ENCODE measurements at regions not wholly inside any gene's neighbourhood (a gene's known extent, or its start where the extent isn't known, plus 50 kb on each side); places are given as distances from the start of the nearest gene placed in this dataset.

GRCh38 chr2:209236377-209236776 is 187.5 kb upstream of the MAP2 start:
- H3K27me3 Mint-ChIP-seq (ENCODE audit: insufficient read depth, low read depth, poor library complexity): no peaks in the 10 kb centered on the region
- Histone ChIP-seq H3K4me2 (no peak overlapping the region), H3K4me1 (ENCODE audit: insufficient read depth) (peaks cover 6% of the 10 kb centered on the region; the same call in 1 of the 2 replicates), H3K9me2 (ENCODE audit: insufficient read depth) (no peaks in the 10 kb centered on the region), H2AFZ (no peak overlapping the region), H4K20me1 (replicated peaks; ENCODE audit: insufficient read depth) (no peaks in the 10 kb centered on the region), H3K4me3 (no peak overlapping the region), H3F3A (replicated peaks; ENCODE audit: low read depth) (no peaks in the 10 kb centered on the region), H3K79me2 (replicated peaks; ENCODE audit: insufficient read depth) (no peaks in the 10 kb centered on the region), H3K36me3 (ENCODE audit: insufficient read depth) (no peaks in the 10 kb centered on the region), H3K27me3 (ENCODE audit: insufficient read depth) (no peaks in the 10 kb centered on the region), H3K27ac (ENCODE audit: low read depth) (no peak overlapping the region)
- ATAC-seq (peak; percentile 93), DNase-seq (ENCODE audit: low spot score) (peak; percentile 70)
- H3K36me3 Mint-ChIP-seq (ENCODE audit: low read depth): peaks cover 8% of the 10 kb centered on the region
- peaks cover 10% of the 10 kb centered on the region for H3K9me3 Mint-ChIP-seq
- H3K27ac Mint-ChIP-seq: no peak overlapping the region
- H3K4me3 Mint-ChIP-seq: no peak overlapping the region
- H3K4me1 Mint-ChIP-seq: peaks cover 15% of the 10 kb centered on the region
- TF ChIP-seq, protein P1, sequence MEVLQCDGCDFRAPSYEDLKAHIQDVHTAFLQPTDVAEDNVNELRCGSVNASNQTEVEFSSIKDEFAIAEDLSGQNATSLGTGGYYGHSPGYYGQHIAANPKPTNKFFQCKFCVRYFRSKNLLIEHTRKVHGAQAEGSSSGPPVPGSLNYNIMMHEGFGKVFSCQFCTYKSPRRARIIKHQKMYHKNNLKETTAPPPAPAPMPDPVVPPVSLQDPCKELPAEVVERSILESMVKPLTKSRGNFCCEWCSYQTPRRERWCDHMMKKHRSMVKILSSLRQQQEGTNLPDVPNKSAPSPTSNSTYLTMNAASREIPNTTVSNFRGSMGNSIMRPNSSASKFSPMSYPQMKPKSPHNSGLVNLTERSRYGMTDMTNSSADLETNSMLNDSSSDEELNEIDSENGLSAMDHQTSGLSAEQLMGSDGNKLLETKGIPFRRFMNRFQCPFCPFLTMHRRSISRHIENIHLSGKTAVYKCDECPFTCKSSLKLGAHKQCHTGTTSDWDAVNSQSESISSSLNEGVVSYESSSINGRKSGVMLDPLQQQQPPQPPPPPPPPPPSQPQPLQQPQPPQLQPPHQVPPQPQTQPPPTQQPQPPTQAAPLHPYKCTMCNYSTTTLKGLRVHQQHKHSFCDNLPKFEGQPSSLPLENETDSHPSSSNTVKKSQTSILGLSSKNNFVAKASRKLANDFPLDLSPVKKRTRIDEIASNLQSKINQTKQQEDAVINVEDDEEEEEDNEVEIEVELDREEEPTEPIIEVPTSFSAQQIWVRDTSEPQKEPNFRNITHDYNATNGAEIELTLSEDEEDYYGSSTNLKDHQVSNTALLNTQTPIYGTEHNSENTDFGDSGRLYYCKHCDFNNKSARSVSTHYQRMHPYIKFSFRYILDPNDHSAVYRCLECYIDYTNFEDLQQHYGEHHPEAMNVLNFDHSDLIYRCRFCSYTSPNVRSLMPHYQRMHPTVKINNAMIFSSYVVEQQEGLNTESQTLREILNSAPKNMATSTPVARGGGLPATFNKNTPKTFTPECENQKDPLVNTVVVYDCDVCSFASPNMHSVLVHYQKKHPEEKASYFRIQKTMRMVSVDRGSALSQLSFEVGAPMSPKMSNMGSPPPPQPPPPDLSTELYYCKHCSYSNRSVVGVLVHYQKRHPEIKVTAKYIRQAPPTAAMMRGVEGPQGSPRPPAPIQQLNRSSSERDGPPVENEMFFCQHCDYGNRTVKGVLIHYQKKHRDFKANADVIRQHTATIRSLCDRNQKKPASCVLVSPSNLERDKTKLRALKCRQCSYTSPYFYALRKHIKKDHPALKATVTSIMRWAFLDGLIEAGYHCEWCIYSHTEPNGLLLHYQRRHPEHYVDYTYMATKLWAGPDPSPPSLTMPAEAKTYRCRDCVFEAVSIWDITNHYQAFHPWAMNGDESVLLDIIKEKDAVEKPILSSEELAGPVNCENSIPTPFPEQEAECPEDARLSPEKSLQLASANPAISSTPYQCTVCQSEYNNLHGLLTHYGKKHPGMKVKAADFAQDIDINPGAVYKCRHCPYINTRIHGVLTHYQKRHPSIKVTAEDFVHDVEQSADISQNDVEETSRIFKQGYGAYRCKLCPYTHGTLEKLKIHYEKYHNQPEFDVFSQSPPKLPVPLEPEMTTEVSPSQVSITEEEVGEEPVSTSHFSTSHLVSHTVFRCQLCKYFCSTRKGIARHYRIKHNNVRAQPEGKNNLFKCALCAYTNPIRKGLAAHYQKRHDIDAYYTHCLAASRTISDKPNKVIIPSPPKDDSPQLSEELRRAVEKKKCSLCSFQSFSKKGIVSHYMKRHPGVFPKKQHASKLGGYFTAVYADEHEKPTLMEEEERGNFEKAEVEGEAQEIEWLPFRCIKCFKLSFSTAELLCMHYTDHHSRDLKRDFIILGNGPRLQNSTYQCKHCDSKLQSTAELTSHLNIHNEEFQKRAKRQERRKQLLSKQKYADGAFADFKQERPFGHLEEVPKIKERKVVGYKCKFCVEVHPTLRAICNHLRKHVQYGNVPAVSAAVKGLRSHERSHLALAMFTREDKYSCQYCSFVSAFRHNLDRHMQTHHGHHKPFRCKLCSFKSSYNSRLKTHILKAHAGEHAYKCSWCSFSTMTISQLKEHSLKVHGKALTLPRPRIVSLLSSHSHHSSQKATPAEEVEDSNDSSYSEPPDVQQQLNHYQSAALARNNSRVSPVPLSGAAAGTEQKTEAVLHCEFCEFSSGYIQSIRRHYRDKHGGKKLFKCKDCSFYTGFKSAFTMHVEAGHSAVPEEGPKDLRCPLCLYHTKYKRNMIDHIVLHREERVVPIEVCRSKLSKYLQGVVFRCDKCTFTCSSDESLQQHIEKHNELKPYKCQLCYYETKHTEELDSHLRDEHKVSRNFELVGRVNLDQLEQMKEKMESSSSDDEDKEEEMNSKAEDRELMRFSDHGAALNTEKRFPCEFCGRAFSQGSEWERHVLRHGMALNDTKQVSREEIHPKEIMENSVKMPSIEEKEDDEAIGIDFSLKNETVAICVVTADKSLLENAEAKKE (CRISPR knock-in tag; IDR thresholded peaks at IDR 0.05): peak; percentile 85
- TF ChIP-seq, protein P2, sequence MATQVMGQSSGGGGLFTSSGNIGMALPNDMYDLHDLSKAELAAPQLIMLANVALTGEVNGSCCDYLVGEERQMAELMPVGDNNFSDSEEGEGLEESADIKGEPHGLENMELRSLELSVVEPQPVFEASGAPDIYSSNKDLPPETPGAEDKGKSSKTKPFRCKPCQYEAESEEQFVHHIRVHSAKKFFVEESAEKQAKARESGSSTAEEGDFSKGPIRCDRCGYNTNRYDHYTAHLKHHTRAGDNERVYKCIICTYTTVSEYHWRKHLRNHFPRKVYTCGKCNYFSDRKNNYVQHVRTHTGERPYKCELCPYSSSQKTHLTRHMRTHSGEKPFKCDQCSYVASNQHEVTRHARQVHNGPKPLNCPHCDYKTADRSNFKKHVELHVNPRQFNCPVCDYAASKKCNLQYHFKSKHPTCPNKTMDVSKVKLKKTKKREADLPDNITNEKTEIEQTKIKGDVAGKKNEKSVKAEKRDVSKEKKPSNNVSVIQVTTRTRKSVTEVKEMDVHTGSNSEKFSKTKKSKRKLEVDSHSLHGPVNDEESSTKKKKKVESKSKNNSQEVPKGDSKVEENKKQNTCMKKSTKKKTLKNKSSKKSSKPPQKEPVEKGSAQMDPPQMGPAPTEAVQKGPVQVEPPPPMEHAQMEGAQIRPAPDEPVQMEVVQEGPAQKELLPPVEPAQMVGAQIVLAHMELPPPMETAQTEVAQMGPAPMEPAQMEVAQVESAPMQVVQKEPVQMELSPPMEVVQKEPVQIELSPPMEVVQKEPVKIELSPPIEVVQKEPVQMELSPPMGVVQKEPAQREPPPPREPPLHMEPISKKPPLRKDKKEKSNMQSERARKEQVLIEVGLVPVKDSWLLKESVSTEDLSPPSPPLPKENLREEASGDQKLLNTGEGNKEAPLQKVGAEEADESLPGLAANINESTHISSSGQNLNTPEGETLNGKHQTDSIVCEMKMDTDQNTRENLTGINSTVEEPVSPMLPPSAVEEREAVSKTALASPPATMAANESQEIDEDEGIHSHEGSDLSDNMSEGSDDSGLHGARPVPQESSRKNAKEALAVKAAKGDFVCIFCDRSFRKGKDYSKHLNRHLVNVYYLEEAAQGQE (IDR thresholded peaks at IDR 0.05; ENCODE audit: unreplicated experiment): peak; percentile 84
- TF ChIP-seq ZNF331 (CRISPR knock-in tag; IDR thresholded peaks at IDR 0.05; ENCODE audit: low read depth) (no peak), ETS1 (IDR thresholded peaks at IDR 0.05) (no peak)
